ENCODE measurements at regions not wholly inside any gene's neighbourhood (a gene's known extent, or its start where the extent isn't known, plus 50 kb on each side); places are given as distances from the start of the nearest gene placed in this dataset.

DNA sequence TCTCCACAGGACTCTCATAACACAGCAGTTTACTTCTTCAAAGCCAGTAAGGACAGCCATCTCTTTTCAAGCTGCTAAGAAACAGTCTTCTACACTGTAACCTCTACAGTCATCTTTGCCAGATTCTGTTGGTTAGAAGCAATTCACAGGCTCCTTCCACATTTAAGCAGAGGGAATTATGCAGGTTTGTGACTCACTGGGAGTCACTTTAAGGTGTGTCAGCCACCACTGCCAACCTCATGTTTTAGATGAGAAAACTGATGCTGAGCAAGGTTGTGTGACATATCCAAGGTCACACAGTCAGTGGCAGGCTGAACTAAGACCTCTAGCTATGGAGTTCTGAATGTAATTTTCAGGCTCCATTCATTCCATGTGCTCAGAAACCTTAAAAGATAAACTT, 143.5 kb downstream of the QDPR start:
- TF ChIP-seq, protein P1, sequence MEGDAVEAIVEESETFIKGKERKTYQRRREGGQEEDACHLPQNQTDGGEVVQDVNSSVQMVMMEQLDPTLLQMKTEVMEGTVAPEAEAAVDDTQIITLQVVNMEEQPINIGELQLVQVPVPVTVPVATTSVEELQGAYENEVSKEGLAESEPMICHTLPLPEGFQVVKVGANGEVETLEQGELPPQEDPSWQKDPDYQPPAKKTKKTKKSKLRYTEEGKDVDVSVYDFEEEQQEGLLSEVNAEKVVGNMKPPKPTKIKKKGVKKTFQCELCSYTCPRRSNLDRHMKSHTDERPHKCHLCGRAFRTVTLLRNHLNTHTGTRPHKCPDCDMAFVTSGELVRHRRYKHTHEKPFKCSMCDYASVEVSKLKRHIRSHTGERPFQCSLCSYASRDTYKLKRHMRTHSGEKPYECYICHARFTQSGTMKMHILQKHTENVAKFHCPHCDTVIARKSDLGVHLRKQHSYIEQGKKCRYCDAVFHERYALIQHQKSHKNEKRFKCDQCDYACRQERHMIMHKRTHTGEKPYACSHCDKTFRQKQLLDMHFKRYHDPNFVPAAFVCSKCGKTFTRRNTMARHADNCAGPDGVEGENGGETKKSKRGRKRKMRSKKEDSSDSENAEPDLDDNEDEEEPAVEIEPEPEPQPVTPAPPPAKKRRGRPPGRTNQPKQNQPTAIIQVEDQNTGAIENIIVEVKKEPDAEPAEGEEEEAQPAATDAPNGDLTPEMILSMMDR (optimal IDR thresholded peaks at IDR 0.05 in 1 of 3, IDR thresholded peaks at IDR 0.05 in 1 of 3, conservative IDR thresholded peaks at IDR 0.05 in 1 of 3; ENCODE audit: extremely low read depth in 1 of 3, insufficient read depth in 2 of 3, low read length in 3 of 3) = no peak
- no peak for TF ChIP-seq EZH2 (IDR thresholded peaks at IDR 0.05; ENCODE audit: low read length)

All from keratinocyte (primary cell).